ENCODE measurements at regions not wholly inside any gene's neighbourhood (a gene's known extent, or its start where the extent isn't known, plus 50 kb on each side); places are given as distances from the start of the nearest gene placed in this dataset.

GRCh38 chr18:59051470-59052165, 88.1 kb upstream of the SEC11C start:
- Histone ChIP-seq H3K4me2 (ENCODE audit: control insufficient read depth, insufficient read depth) (no peak overlapping the region), H3K9ac (ENCODE audit: control insufficient read depth, insufficient read depth, low read length) (no peak overlapping the region), H2AFZ (ENCODE audit: control insufficient read depth, low read depth, low read length) (no peak overlapping the region), H3K27ac (ENCODE audit: control insufficient read depth, insufficient read depth) (no peak overlapping the region), H3K4me3 (no peak overlapping the region), H3K27me3 (replicated peaks in 1 of 2; ENCODE audit: control insufficient read depth in 2 of 2, insufficient read depth in 2 of 2, low read length in 1 of 2) (no peaks in the 10 kb centered on the region), H3K9me3 (replicated peaks; ENCODE audit: control insufficient read depth, insufficient read depth, low read length) (no peaks in the 10 kb centered on the region; the same call in 2 of the 3 replicates), H3K36me3 (ENCODE audit: control insufficient read depth in 2 of 2, insufficient read depth in 2 of 2, low read length in 1 of 2) (no peaks in the 10 kb centered on the region), H3K79me2 (ENCODE audit: control insufficient read depth, insufficient read depth, low read length) (no peaks in the 10 kb centered on the region), H3K4me1 (ENCODE audit: control insufficient read depth, insufficient read depth, low read length) (no peaks in the 10 kb centered on the region), H4K20me1 (ENCODE audit: control insufficient read depth, insufficient read depth) (no peaks in the 10 kb centered on the region)
- TF ChIP-seq E2F8 (IDR thresholded peaks at IDR 0.05; ENCODE audit: low read depth, partially characterized antibody): no peak
- no peak for TF ChIP-seq BCL3 (IDR thresholded peaks at IDR 0.05; ENCODE audit: borderline replicate concordance, insufficient read depth, low read depth, low read length, poor library complexity, severe bottlenecking)
- no peak for TF ChIP-seq GABPA (IDR thresholded peaks at IDR 0.05; ENCODE audit: low read depth)
- TF ChIP-seq ATF3 (IDR thresholded peaks at IDR 0.05; ENCODE audit: borderline replicate concordance, extremely low read depth, low read depth, low read length): no peak
- no peak for TF ChIP-seq PAX5 (IDR thresholded peaks at IDR 0.05; ENCODE audit: borderline replicate concordance, low read depth, low read length)
- no peak for TF ChIP-seq POLR2AphosphoS2 (IDR thresholded peaks at IDR 0.05; ENCODE audit: low read depth, low read length)
- no peak for TF ChIP-seq MXI1 (IDR thresholded peaks at IDR 0.05; ENCODE audit: low read depth, low read length)
- TF ChIP-seq NFXL1 (IDR thresholded peaks at IDR 0.05; ENCODE audit: borderline replicate concordance): no peak
- no peak for TF ChIP-seq ATF7 (IDR thresholded peaks at IDR 0.05; ENCODE audit: low read depth)
- TF ChIP-seq ZZZ3 (IDR thresholded peaks at IDR 0.05; ENCODE audit: control insufficient read depth, insufficient read length, low read depth): no peak
- TF ChIP-seq SMARCA5 (IDR thresholded peaks at IDR 0.05): no peak
- TF ChIP-seq SIN3A (IDR thresholded peaks at IDR 0.05; ENCODE audit: low read depth, low read length): no peak
- no peak for TF ChIP-seq BRCA1 (IDR thresholded peaks at IDR 0.05; ENCODE audit: low read depth, low read length)
- TF ChIP-seq FOS (IDR thresholded peaks at IDR 0.05; ENCODE audit: borderline replicate concordance, extremely low read depth, insufficient read length): no peak
- TF ChIP-seq MEF2A (IDR thresholded peaks at IDR 0.05; ENCODE audit: insufficient read depth, low read depth, low read length): no peak
- no peak for TF ChIP-seq ZNF217 (IDR thresholded peaks at IDR 0.05)
- ChIA-PET POLR2A (no interaction called here), CTCF (interaction anchor here (0.9 kb wide), 1 partner anchor 7 kb away, joined by 3 read pairs; no protein-coding TSS in a partner anchor), RAD21 (ENCODE audit: unreplicated experiment) (interaction anchor here (1.2 kb wide), 1 partner anchor 283 kb away, joined by 3 read pairs; no protein-coding TSS in a partner anchor), SMC1A (ENCODE audit: uncharacterized antibody, unreplicated experiment) (interaction anchor here (0.5 to 1.0 kb wide), 2 partner anchors 91 to 106 kb away, joined by 3 to 5 read pairs; no protein-coding TSS in a partner anchor)
- DNase-seq (ENCODE audit: low read depth, low spot score) (no peak), ATAC-seq (no peak), FAIRE-seq (no peak)
- in situ Hi-C loops (cut with MboI): loop anchor here (25.0 kb wide), 1 partner anchor 564 kb away; no protein-coding TSS in a partner anchor
- 72% methylated on average over 12 of the region's 12 CpGs for WGBS (ENCODE audit: insufficient coverage, insufficient replicate concordance, low lambda C conversion rate, missing lambda C conversion rate)
- BruUV-seq (replicated peaks): no TSS peak
- intact Hi-C loops (cut with micrococcal nuclease; ENCODE audit: unreplicated experiment): loop anchor here (10.0 kb wide), 1 partner anchor 527 kb away; no protein-coding TSS in a partner anchor
